Astrocyte (in vitro differentiated cells and primary cell): ENCODE measurements at regions not wholly inside any gene's neighbourhood (a gene's known extent, or its start where the extent isn't known, plus 50 kb on each side); places are given as distances from the start of the nearest gene placed in this dataset.

Experiments
- CTCF ChIP-seq: IDR thresholded peaks from 2 replicates; pipeline ENCODE4 v1.5.1; 2011; ENCODE audit warnings: low read depth, mild to moderate bottlenecking, inconsistent platforms, low read length, moderate library complexity; ENCODE audit not compliant: insufficient read depth
- EZH2 ChIP-seq: IDR thresholded peaks from 2 replicates; pipeline ENCODE4 v1.6.1; 2012; ENCODE audit warnings: mild to moderate bottlenecking, low read length, inconsistent platforms; ENCODE audit not compliant: insufficient read depth

GRCh38 chr5:2960294-2960693 lies 208.8 kb upstream of the IRX2 start:
- TF ChIP-seq CTCF (no peak), EZH2 (no peak)
